HCT116 (cell line): ENCODE measurements at regions not wholly inside any gene's neighbourhood (a gene's known extent, or its start where the extent isn't known, plus 50 kb on each side); places are given as distances from the start of the nearest gene placed in this dataset.
"Not testable (repeated sequence)": the region's sequence is repeated elsewhere in the genome, so short reads cannot be mapped to it uniquely, and the experiment has no call there.

ENCODE experiments used
- ATAC-seq: fragments of 200-7000 bp; cut with Tn5 transposase; 2 replicates; pipeline ENCODE4 v1.9.1; 2020; ENCODE audit warnings: mild to moderate bottlenecking, moderate library complexity
- BruUV-seq: library from RNA; stranded (reverse); fragments of 400-500 nt; replicated peaks from 2 replicates; lab custom pipeline; 2021; lab: Mats Ljungman, UMichigan
- CTCF ChIA-PET: fragments of 300-600 bp; sonication (Branson Sonifier 250); formaldehyde crosslinking; loops from one replicate; lab custom pipeline; 2021; ENCODE audit warnings: antibody characterized with exemption; lab: Charles Lee
- POLR2A ChIA-PET: fragments of 300-600, 350-600 bp; sonication (Branson Sonifier 250); formaldehyde crosslinking; loops from one replicate; lab custom pipeline; 2021; ENCODE audit warnings: antibody characterized with exemption; lab: Charles Lee
- RAD21 ChIA-PET, 2 experiments: fragments of 300-600 bp; sonication (Branson Sonifier 250); formaldehyde crosslinking; loops; one replicate each; lab custom pipeline; 2023; ENCODE audit warnings: low total read pairs in 2 of 2; ENCODE audit not compliant: uncharacterized antibody in 2 of 2, unreplicated experiment in 2 of 2, low non-redundant PET in 1 of 2; lab: Charles Lee
- DNase-seq: peaks from one replicate; pipeline ENCODE4 v3.0.0-alpha.2; 2010; ENCODE audit warnings: low read depth, low spot score
- H2AFZ ChIP-seq: fragments of 200-600 bp; shearing (Covaris generic), sonication (generic); 2 replicates; pipeline ENCODE4 v1.6.1; 2017; ENCODE audit warnings: low read depth, mixed run types, mixed read lengths, antibody characterized with exemption, low read length; ENCODE audit not compliant: poor library complexity, severe bottlenecking
- H3K27ac ChIP-seq: 2 replicates; pipeline ENCODE4 v1.5.1; 2012; ENCODE audit warnings: low read depth, low read length
- H3K27me3 ChIP-seq: fragments of 200-600 bp; sonication (generic); 2 replicates; pipeline ENCODE4 v1.6.1; 2016; ENCODE audit warnings: mixed run types, low read length, mixed read lengths; ENCODE audit not compliant: insufficient read depth
- H3K36me3 ChIP-seq, 2 experiments: fragments of 200-500 bp in 1 of 2; fragments of 200-600 bp in 1 of 2; sonication (Bioruptor generic) in 1 of 2; sonication (generic) in 1 of 2; 2 replicates each; pipeline versions ENCODE4 v1.5.1 to v1.6.1; 2014 to 2016; ENCODE audit warnings: low read length in 2 of 2, inconsistent platforms in 1 of 2, mixed read lengths in 1 of 2, mixed run types in 1 of 2; ENCODE audit not compliant: insufficient read depth in 2 of 2, control insufficient read depth in 1 of 2
- H3K4me1 ChIP-seq, 2 experiments: fragments of 200-600 bp in 1 of 2; sonication (generic) in 1 of 2; 2 replicates each; pipeline versions ENCODE4 v1.5.1 to v1.6.1; 2012 to 2017; ENCODE audit warnings: low read length in 2 of 2, inconsistent platforms in 1 of 2, mild to moderate bottlenecking in 1 of 2, mixed read lengths in 1 of 2, mixed run types in 1 of 2, moderate library complexity in 1 of 2; ENCODE audit not compliant: insufficient read depth in 2 of 2, control insufficient read depth in 1 of 2
- H3K4me2 ChIP-seq: fragments of 200-600 bp; sonication (generic); 2 replicates; pipeline ENCODE4 v1.6.1; 2017; ENCODE audit warnings: mixed run types, low read length, mixed read lengths
- H3K4me3 ChIP-seq, 2 experiments: fragments of 200-600 bp in 1 of 2; sonication (generic) in 1 of 2; replicated peaks in 1 of 2; 2 replicates each; pipeline ENCODE4 v1.5.1; 2011 to 2016; ENCODE audit warnings: low read length in 2 of 2, control low read depth in 1 of 2, low read depth in 1 of 2, mild to moderate bottlenecking in 1 of 2, mixed read lengths in 1 of 2, mixed run types in 1 of 2
- H3K79me2 ChIP-seq: fragments of 200-600 bp; sonication (generic); 2 replicates; pipeline ENCODE4 v1.6.1; 2017; ENCODE audit warnings: mild to moderate bottlenecking, mixed run types, low read length, moderate library complexity, mixed read lengths; ENCODE audit not compliant: insufficient read depth
- H3K9ac ChIP-seq: fragments of 200-600 bp; sonication (generic); 2 replicates; pipeline ENCODE4 v1.6.1; 2016; ENCODE audit warnings: low read length, mixed read lengths
- H3K9me2 ChIP-seq: fragments of 200-600 bp; sonication (generic), shearing (Covaris generic); 2 replicates; pipeline ENCODE4 v1.6.1; 2017; ENCODE audit warnings: mixed run types, mild to moderate bottlenecking, moderate library complexity; ENCODE audit not compliant: insufficient read depth
- H3K9me3 ChIP-seq, 2 experiments: fragments of 200-500 bp in 1 of 2; fragments of 200-600 bp in 1 of 2; sonication (Bioruptor generic) in 1 of 2; sonication (generic) in 1 of 2; 2 replicates each; pipeline ENCODE4 v1.6.1; 2014 to 2017; ENCODE audit warnings: low read length in 2 of 2, mixed read lengths in 2 of 2, inconsistent platforms in 1 of 2, low read depth in 1 of 2, mild to moderate bottlenecking in 1 of 2, mixed run types in 1 of 2, moderate library complexity in 1 of 2; ENCODE audit not compliant: control insufficient read depth in 1 of 2, insufficient read depth in 1 of 2
- H4K20me1 ChIP-seq: fragments of 200-600 bp; sonication (generic), shearing (Covaris generic); 2 replicates; pipeline ENCODE4 v1.6.1; 2017; ENCODE audit warnings: mixed run types, mild to moderate bottlenecking, moderate library complexity; ENCODE audit not compliant: insufficient read depth
- EGR1 ChIP-seq: IDR thresholded peaks from 2 replicates; pipeline ENCODE4 v1.6.1; 2012; ENCODE audit warnings: low read depth
- ELF1 ChIP-seq: IDR thresholded peaks from 2 replicates; pipeline ENCODE4 v1.6.1; 2012; ENCODE audit warnings: low read depth, borderline replicate concordance
- EZH2 ChIP-seq: fragments of 200-600 bp; sonication (generic); IDR thresholded peaks from 2 replicates; pipeline ENCODE4 v1.6.1; 2017; ENCODE audit warnings: antibody characterized with exemption, mixed run types
- EZH2phosphoT487 ChIP-seq: fragments of 200-600 bp; IDR thresholded peaks from 2 replicates; pipeline ENCODE4 v1.6.1; 2018; ENCODE audit warnings: antibody characterized with exemption, borderline replicate concordance
- FOSL1 ChIP-seq: IDR thresholded peaks from 2 replicates; pipeline ENCODE4 v1.6.1; 2012; ENCODE audit warnings: low read depth
- POLR2AphosphoS5 ChIP-seq: IDR thresholded peaks from 2 replicates; pipeline ENCODE4 v1.6.1; 2011; ENCODE audit warnings: mild to moderate bottlenecking, low read depth, low read length, moderate library complexity
- SP1 ChIP-seq: IDR thresholded peaks from 2 replicates; pipeline ENCODE4 v1.6.1; 2012; ENCODE audit warnings: low read depth
- SRF ChIP-seq: IDR thresholded peaks from 2 replicates; pipeline ENCODE4 v1.6.1; 2012; ENCODE audit warnings: low read depth
- YY1 ChIP-seq: IDR thresholded peaks from 2 replicates; pipeline ENCODE4 v1.6.1; 2011; ENCODE audit warnings: low read length, low read depth, moderate library complexity, mild to moderate bottlenecking; ENCODE audit not compliant: insufficient replicate concordance; ENCODE audit errors: extremely low read depth
- ZBTB33 ChIP-seq: IDR thresholded peaks from 2 replicates; pipeline ENCODE4 v1.6.1; 2011; ENCODE audit warnings: mild to moderate bottlenecking, low read length, moderate library complexity; ENCODE audit not compliant: insufficient replicate concordance; ENCODE audit errors: extremely low read depth
- ZNF274 ChIP-seq: fragments of 200-500 bp; sonication (Bioruptor generic); IDR thresholded peaks from 2 replicates; pipeline ENCODE4 v1.6.1; 2014; ENCODE audit warnings: mild to moderate bottlenecking, low read depth, low read length, inconsistent platforms
- intact Hi-C: fragments of 100-400 bp; cut with micrococcal nuclease; formaldehyde crosslinking; loops from 2 replicates; pipeline ENCODE4 v1.10.0; 2022
- TF ChIP-seq, protein P1 (sequence below): IDR thresholded peaks from 2 replicates; pipeline ENCODE4 v1.6.1; 2012; ENCODE audit warnings: low read depth
- TF ChIP-seq, protein P2 (sequence below), 3 experiments: fragments of 200-600 bp in 1 of 3; sonication (generic) in 1 of 3; IDR thresholded peaks in 2 of 3; conservative IDR thresholded peaks in 1 of 3; 2 replicates each; pipeline ENCODE4 v1.5.1; 2012 to 2017; ENCODE audit warnings: low read depth in 2 of 3, low read length in 2 of 3, antibody characterized with exemption in 1 of 3, borderline replicate concordance in 1 of 3, control low read depth in 1 of 3, mild to moderate bottlenecking in 1 of 3, mixed read lengths in 1 of 3, mixed run types in 1 of 3, moderate library complexity in 1 of 3; ENCODE audit not compliant: insufficient read depth in 1 of 3

DNA sequence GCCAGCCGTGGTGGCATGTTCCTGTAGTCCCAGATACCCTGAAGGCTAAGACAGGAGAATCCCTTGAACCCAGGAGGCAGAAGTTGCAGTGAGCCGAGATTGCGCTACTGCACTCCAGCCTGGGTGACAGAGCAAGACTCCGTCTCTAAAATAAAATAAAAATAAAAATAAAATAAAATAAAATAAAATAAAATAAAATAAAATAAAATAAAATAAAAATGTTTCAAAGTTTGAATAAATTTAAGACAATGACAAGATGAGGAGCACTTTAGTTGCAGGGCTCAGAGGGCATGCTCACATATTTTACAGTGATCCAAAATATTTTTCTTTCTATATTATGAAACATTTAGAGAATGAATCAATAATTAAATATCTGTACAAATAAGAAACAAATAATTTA, 374.3 kb upstream of the ARRDC3 start:
- CTCF ChIA-PET, RAD21 ChIA-PET: not testable (repeated sequence)

GRCh38 chr5:91754990-91755389, 371.9 kb upstream of the ARRDC3 start:
- RAD21 ChIA-PET: no interaction called here
- DNase-seq (no peak), ATAC-seq (no peak)
- H3K9me3 ChIP-seq: no peaks in the 10 kb centered on the region
- H3K27me3 ChIP-seq: no peaks in the 10 kb centered on the region
- no peaks in the 10 kb centered on the region for H3K36me3 ChIP-seq
- no peaks in the 10 kb centered on the region for H4K20me1 ChIP-seq
- TF ChIP-seq SP1 (no peak), ELF1 (no peak), SRF (no peak), YY1 (no peak), EGR1 (no peak), FOSL1 (no peak), EZH2phosphoT487 (no peak), ZBTB33 (no peak), POLR2AphosphoS5 (no peak), EZH2 (no peak), ZNF274 (no peak)
- TF ChIP-seq, protein P1, sequence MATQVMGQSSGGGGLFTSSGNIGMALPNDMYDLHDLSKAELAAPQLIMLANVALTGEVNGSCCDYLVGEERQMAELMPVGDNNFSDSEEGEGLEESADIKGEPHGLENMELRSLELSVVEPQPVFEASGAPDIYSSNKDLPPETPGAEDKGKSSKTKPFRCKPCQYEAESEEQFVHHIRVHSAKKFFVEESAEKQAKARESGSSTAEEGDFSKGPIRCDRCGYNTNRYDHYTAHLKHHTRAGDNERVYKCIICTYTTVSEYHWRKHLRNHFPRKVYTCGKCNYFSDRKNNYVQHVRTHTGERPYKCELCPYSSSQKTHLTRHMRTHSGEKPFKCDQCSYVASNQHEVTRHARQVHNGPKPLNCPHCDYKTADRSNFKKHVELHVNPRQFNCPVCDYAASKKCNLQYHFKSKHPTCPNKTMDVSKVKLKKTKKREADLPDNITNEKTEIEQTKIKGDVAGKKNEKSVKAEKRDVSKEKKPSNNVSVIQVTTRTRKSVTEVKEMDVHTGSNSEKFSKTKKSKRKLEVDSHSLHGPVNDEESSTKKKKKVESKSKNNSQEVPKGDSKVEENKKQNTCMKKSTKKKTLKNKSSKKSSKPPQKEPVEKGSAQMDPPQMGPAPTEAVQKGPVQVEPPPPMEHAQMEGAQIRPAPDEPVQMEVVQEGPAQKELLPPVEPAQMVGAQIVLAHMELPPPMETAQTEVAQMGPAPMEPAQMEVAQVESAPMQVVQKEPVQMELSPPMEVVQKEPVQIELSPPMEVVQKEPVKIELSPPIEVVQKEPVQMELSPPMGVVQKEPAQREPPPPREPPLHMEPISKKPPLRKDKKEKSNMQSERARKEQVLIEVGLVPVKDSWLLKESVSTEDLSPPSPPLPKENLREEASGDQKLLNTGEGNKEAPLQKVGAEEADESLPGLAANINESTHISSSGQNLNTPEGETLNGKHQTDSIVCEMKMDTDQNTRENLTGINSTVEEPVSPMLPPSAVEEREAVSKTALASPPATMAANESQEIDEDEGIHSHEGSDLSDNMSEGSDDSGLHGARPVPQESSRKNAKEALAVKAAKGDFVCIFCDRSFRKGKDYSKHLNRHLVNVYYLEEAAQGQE: no peak
- TF ChIP-seq, protein P2, sequence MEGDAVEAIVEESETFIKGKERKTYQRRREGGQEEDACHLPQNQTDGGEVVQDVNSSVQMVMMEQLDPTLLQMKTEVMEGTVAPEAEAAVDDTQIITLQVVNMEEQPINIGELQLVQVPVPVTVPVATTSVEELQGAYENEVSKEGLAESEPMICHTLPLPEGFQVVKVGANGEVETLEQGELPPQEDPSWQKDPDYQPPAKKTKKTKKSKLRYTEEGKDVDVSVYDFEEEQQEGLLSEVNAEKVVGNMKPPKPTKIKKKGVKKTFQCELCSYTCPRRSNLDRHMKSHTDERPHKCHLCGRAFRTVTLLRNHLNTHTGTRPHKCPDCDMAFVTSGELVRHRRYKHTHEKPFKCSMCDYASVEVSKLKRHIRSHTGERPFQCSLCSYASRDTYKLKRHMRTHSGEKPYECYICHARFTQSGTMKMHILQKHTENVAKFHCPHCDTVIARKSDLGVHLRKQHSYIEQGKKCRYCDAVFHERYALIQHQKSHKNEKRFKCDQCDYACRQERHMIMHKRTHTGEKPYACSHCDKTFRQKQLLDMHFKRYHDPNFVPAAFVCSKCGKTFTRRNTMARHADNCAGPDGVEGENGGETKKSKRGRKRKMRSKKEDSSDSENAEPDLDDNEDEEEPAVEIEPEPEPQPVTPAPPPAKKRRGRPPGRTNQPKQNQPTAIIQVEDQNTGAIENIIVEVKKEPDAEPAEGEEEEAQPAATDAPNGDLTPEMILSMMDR (IDR thresholded peaks at IDR 0.05 in 2 of 3, conservative IDR thresholded peaks at IDR 0.05 in 1 of 3; ENCODE audit: borderline replicate concordance in 1 of 3, insufficient read depth in 1 of 3, low read depth in 2 of 3, low read length in 2 of 3): no peak
- TF ChIP-seq, all 23 proteins: peak for 0
- Histone ChIP-seq H2AFZ (no peak overlapping the region), H3K9ac (no peak overlapping the region), H3K79me2 (no peaks in the 10 kb centered on the region), H3K4me1 (no peaks in the 10 kb centered on the region), H3K4me3 (no peak overlapping the region), H3K9me2 (no peaks in the 10 kb centered on the region), H3K27ac (no peak overlapping the region), H3K4me2 (no peak overlapping the region)
- BruUV-seq: no TSS peak
- ChIA-PET CTCF (no interaction called here), POLR2A (no interaction called here)
- intact Hi-C loops: no loop called here

More for the DNA sequence above, 374.3 kb upstream of the ARRDC3 start:
- H3K4me2 ChIP-seq, H3K9ac ChIP-seq, H3K9me3 ChIP-seq, H3K4me1 ChIP-seq, H3K27ac ChIP-seq, H3K9me2 ChIP-seq, H3K27me3 ChIP-seq, DNase-seq, POLR2A ChIA-PET, H3K36me3 ChIP-seq, intact Hi-C loops, H3K4me3 ChIP-seq, H2AFZ ChIP-seq, BruUV-seq, H3K79me2 ChIP-seq, H4K20me1 ChIP-seq, ATAC-seq: not testable (repeated sequence)
